GM15510 (cell line): ENCODE measurements at regions not wholly inside any gene's neighbourhood (a gene's known extent, or its start where the extent isn't known, plus 50 kb on each side); places are given as distances from the start of the nearest gene placed in this dataset.

Experiments
- POLR2A ChIP-seq: IDR thresholded peaks from 3 replicates; pipeline ENCODE4 v1.6.1; 2011; ENCODE audit warnings: borderline replicate concordance; ENCODE audit not compliant: insufficient read length; ENCODE audit errors: extremely low read depth

- no peak for TF ChIP-seq POLR2A
These were observed 50.2 kb upstream of the FAM174B start for GRCh38 chr15:92705764-92706163.

GRCh38 chr15:92706201-92706600 is 50.6 kb upstream of the FAM174B start:
- TF ChIP-seq POLR2A, result no peak

- no peak for TF ChIP-seq POLR2A
These were observed 52.4 kb upstream of the FAM174B start for GRCh38 chr15:92707880-92708551.

- no peak for TF ChIP-seq POLR2A
These were observed 53.1 kb upstream of the FAM174B start for GRCh38 chr15:92708635-92709034.

GRCh38 chr15:92709110-92709790 is 53.7 kb upstream of the FAM174B start:
- TF ChIP-seq POLR2A, result no peak

GRCh38 chr15:92711457-92711831 is 55.9 kb upstream of the FAM174B start:
- no peak for TF ChIP-seq POLR2A

GRCh38 chr15:92714077-92714476 is 58.5 kb upstream of the FAM174B start:
- TF ChIP-seq POLR2A, result no peak

- no peak for TF ChIP-seq POLR2A
These were observed 59.2 kb upstream of the FAM174B start for GRCh38 chr15:92714477-92715401.

- no peak for TF ChIP-seq POLR2A
These were observed 60.2 kb upstream of the FAM174B start for GRCh38 chr15:92715758-92716157.

- no peak for TF ChIP-seq POLR2A
These were observed 63.4 kb upstream of the FAM174B start for GRCh38 chr15:92719021-92719420.

GRCh38 chr15:92724144-92724543 is 68.6 kb upstream of the FAM174B start:
- no peak for TF ChIP-seq POLR2A

GRCh38 chr15:92725171-92725570 is 69.6 kb upstream of the FAM174B start:
- TF ChIP-seq POLR2A, result no peak

- no peak for TF ChIP-seq POLR2A
These were observed 72.7 kb upstream of the FAM174B start for GRCh38 chr15:92728266-92728665.

- TF ChIP-seq POLR2A, result no peak
These were observed 77.7 kb upstream of the FAM174B start for GRCh38 chr15:92733090-92733933.
